Right ventricle myocardium superior (tissue), 1 donor: ENCODE measurements at regions not wholly inside any gene's neighbourhood (a gene's known extent, or its start where the extent isn't known, plus 50 kb on each side); places are given as distances from the start of the nearest gene placed in this dataset.

Experiments used
- ATAC-seq: fragments of 200-7000 bp; cut with Tn5 transposase; one replicate; pipeline ENCODE4 v1.9.1; 2020; ENCODE audit warnings: mild to moderate bottlenecking; ENCODE audit not compliant: poor library complexity
- DNase-seq: peaks from one replicate; pipeline ENCODE4 v3.0.0-alpha.2; 2020
- intact Hi-C: fragments of 100-400 bp; cut with DNase I; formaldehyde crosslinking; loops from one replicate; pipeline ENCODE4 v1.11.2; 2022
- donor health status: DM: no; HTN: yes; CAD: no; lungs with severe emphysema.

- DNase-seq: no peak
- intact Hi-C loops: no loop called here
- ATAC-seq: no peak
These were observed 351.2 kb upstream of the MAP3K7 start for GRCh38 chr6:90938122-90938521.

GRCh38 chr6:90936286-90936685 lies 349.4 kb upstream of the MAP3K7 start:
- ATAC-seq: no peak

GRCh38 chr6:90934966-90935365 lies 348.1 kb upstream of the MAP3K7 start:
- intact Hi-C loops: no loop called here
- no peak for ATAC-seq
- DNase-seq: no peak

More at GRCh38 chr6:90936286-90936685, 349.4 kb upstream of the MAP3K7 start:
- no peak for DNase-seq
- intact Hi-C loops: no loop called here

GRCh38 chr6:90934081-90934480 lies 347.2 kb upstream of the MAP3K7 start:
- no peak for ATAC-seq
- no peak for DNase-seq
- intact Hi-C loops: no loop called here

GRCh38 chr6:90932351-90932750 lies 345.5 kb upstream of the MAP3K7 start:
- ATAC-seq (no peak), DNase-seq (no peak)
- intact Hi-C loops: no loop called here

GRCh38 chr6:90928051-90928450 lies 341.2 kb upstream of the MAP3K7 start:
- DNase-seq (no peak), ATAC-seq (no peak)
- intact Hi-C loops: no loop called here

GRCh38 chr6:90925726-90926125 lies 338.9 kb upstream of the MAP3K7 start:
- ATAC-seq (no peak), DNase-seq (no peak)
- intact Hi-C loops: no loop called here

GRCh38 chr6:90922325-90922724 lies 335.5 kb upstream of the MAP3K7 start:
- ATAC-seq (no peak), DNase-seq (no peak)
- intact Hi-C loops: no loop called here

- ATAC-seq (no peak), DNase-seq (no peak)
- intact Hi-C loops: no loop called here
These were observed 331.5 kb upstream of the MAP3K7 start for GRCh38 chr6:90918361-90918760.

GRCh38 chr6:90917376-90917775 lies 330.5 kb upstream of the MAP3K7 start:
- no peak for ATAC-seq
- intact Hi-C loops: no loop called here
- DNase-seq: no peak

- intact Hi-C loops: no loop called here
- ATAC-seq: no peak
These were observed 330.1 kb upstream of the MAP3K7 start for GRCh38 chr6:90916968-90917367.

GRCh38 chr6:90915224-90915915 lies 328.5 kb upstream of the MAP3K7 start:
- intact Hi-C loops: no loop called here
- DNase-seq (no peak), ATAC-seq (no peak)

More at GRCh38 chr6:90916968-90917367, 330.1 kb upstream of the MAP3K7 start:
- DNase-seq: no peak

- ATAC-seq (no peak), DNase-seq (no peak)
- intact Hi-C loops: no loop called here
These were observed 327.4 kb upstream of the MAP3K7 start for GRCh38 chr6:90914312-90914711.

GRCh38 chr6:90913266-90913960 lies 326.5 kb upstream of the MAP3K7 start:
- DNase-seq (no peak), ATAC-seq (no peak)
- intact Hi-C loops: no loop called here

GRCh38 chr6:90911642-90912041 lies 324.8 kb upstream of the MAP3K7 start:
- ATAC-seq (no peak), DNase-seq (no peak)
- intact Hi-C loops: no loop called here

GRCh38 chr6:90910893-90911292 lies 324.0 kb upstream of the MAP3K7 start:
- DNase-seq: no peak
- ATAC-seq: no peak
- intact Hi-C loops: no loop called here

- ATAC-seq (no peak), DNase-seq (no peak)
- intact Hi-C loops: no loop called here
These were observed 321.2 kb upstream of the MAP3K7 start for GRCh38 chr6:90907931-90908655.

GRCh38 chr6:90905351-90905750 lies 318.5 kb upstream of the MAP3K7 start:
- no peak for DNase-seq
- ATAC-seq: no peak
- intact Hi-C loops: no loop called here

- ATAC-seq (no peak), DNase-seq (no peak)
- intact Hi-C loops: no loop called here
These were observed 313.2 kb upstream of the MAP3K7 start for GRCh38 chr6:90900034-90900433.

GRCh38 chr6:90898763-90899162 lies 311.9 kb upstream of the MAP3K7 start:
- intact Hi-C loops: no loop called here

More at GRCh38 chr6:90898763-90899162, 311.9 kb upstream of the MAP3K7 start:
- ATAC-seq (no peak), DNase-seq (no peak)
